ENCODE measurements at regions not wholly inside any gene's neighbourhood (a gene's known extent, or its start where the extent isn't known, plus 50 kb on each side); places are given as distances from the start of the nearest gene placed in this dataset.
"Not testable (repeated sequence)": the region's sequence is repeated elsewhere in the genome, so short reads cannot be mapped to it uniquely, and the experiment has no call there.

DNA sequence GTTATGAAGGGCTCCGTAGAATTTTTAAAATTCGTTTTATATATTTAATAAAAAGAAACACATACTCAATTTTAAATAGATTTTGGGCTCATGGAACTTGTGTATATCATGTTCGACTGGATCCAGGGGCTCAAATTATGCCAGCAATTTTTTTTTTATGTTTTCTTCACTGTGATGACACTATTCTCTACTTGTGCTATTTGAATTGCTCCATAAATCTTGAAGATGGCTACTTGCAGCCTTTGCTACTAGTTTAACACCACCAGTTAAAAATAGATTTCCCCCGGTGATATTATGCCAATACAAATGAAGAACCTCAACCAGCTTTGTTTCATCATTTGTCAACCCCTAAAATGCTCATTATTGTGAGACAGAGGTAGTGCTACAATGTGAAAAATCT, 933.2 kb downstream of the IPMK start:
- no peak for DNase-seq (ENCODE audit: low spot score)
- intact Hi-C loops (cut with DNase I), result loop anchor here (10.0 kb wide), 2 partner anchors 320 to 730 kb away; no protein-coding TSS in a partner anchor

DNA sequence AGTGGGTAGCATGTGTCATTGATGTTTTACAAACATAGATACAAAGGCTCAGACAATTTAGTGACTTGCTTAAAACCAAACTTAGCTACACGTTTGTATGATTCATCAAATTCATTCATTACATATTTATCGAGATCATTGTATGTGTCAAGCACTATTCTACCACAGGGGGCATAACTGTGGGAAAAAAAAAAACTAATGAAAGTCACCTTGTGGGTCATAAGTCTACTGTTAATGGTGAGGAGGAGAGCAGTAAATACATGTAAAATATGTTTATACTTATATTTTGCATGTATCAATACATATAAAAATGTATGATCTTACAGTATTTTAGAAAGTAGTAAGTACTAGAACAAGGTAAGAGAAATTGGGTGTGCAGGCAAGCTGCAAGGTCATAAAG, 933.8 kb downstream of the IPMK start:
- intact Hi-C loops (cut with DNase I), result loop anchor here (10.0 kb wide), 2 partner anchors 321 to 731 kb away; no protein-coding TSS in a partner anchor
- DNase-seq (ENCODE audit: low spot score), result no peak

DNA sequence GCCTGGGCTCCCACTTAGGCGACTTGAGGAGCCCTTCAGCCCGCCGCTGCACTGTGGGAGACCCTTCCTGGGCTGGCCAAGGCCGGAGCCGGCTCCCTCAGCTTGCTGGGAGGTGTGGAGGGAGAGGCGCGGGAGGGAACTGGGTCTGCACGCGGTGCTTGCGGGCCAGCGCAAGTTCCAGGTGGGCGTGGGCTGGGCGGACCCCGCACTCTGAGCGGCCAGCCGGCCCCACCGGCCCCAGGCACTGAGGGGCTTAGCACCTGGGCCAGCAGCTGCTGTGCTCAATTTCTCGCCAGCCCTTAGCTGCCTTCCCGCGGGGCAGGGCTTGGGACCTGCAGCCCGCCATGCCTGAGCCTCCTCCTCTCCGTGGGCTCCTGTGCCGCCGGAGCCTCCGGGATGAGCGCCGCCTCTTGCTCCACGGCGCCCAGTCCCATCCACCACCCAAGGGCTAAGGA, 946.3 kb downstream of the IPMK start:
- intact Hi-C loops (cut with DNase I); DNase-seq (ENCODE audit: low spot score): not testable (repeated sequence)

DNA sequence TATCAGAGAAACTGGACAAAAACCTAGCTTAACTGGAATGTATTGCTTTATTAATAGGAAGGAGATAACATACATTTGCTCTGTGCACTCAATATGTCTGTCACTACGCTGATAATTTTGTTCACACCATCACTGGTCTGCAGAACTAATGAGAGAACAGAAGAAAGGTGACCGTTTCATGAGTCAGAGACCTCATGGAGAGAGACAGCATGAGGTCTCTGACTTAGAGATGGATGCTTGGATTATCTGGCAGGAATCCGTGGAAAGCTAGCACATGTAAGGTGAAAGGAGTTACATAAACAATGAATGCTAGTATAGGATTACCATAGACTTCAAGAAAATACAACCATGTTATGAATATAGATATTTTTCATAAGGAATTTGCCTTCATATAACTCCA, 947.3 kb downstream of the IPMK start:
- DNase-seq (ENCODE audit: low spot score), result no peak
- intact Hi-C loops (cut with DNase I), result no loop called here

DNA sequence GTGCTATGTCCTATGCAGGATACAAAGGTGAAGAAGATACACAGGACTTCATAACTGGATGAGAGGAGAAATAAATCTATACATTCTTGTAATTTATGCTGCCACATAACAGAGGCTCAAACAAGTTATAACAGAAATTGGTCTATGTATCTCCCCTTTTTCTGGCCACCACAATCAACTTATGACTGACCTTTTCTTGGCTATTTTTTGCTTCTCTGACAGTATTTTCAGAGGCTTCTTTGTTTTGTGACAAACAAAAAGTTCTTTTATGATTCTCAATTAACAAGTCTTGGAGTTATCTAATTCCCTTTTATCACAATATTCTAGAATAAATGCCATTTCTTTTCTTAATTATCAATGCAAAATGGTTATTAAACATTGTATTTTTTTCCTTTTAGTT, 953.0 kb upstream of the ZWINT start:
- DNase-seq (ENCODE audit: low spot score), result no peak
- intact Hi-C loops (cut with DNase I), result no loop called here

DNA sequence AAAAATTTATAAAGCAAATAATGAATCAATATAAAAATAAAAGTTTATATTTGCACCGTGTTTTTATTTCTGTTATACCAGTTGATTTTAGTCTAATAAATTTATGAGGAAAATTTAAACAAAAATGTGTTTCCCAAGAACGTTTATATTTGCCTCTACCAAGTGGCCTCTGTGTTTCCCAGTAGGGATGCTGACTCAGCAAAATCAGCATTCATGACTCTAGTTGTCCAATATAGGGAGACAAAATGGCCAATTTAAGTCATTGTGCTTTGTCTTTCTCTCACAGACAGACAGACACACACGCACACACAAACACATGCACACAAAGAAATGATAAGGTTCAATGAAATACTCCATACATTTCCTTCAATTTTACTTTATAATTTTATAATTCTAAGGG, 942.5 kb upstream of the ZWINT start:
- no peak for DNase-seq (ENCODE audit: low spot score)
- intact Hi-C loops (cut with DNase I), result no loop called here

DNA sequence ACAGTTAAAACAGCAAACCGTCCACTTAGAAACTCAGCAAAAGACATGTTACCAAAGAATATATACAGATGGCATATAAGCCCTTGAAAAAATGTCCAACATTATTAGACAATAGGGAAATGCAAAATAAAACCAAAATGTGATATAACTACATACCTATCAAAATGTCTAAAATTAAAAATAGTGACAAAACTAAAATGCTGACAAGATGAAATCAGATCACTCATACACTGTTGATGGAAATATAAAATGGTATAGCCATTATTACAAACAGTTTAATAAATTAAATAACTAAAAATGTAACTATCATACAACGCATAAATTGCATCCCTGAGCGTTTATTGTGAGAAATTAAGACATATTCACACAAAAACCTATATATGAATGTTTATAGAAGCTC, 939.7 kb upstream of the ZWINT start:
- intact Hi-C loops (cut with DNase I), result no loop called here

DNA sequence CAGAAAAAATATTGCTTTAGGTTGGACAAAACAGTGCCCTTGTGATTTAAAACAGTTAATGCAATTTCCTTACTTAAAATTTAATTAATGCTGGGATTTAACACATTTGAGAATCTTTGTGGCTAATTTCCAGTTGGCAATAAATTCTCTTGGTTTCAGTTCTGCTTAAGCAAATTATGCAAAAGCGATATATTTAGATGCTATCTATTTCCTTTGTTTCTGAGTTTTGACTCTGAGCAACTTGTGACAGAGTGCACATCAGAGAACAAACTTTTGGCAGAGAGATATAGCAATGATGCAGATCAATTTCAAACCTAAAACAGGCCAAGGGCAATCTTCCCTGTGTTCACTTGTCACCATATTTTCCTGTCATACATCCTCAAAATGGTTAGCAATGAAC, 933.6 kb upstream of the ZWINT start:
- intact Hi-C loops (cut with DNase I), result no loop called here
- no peak for DNase-seq (ENCODE audit: low spot score)

More for the DNA sequence above, 939.7 kb upstream of the ZWINT start:
- no peak for DNase-seq (ENCODE audit: low spot score)

DNA sequence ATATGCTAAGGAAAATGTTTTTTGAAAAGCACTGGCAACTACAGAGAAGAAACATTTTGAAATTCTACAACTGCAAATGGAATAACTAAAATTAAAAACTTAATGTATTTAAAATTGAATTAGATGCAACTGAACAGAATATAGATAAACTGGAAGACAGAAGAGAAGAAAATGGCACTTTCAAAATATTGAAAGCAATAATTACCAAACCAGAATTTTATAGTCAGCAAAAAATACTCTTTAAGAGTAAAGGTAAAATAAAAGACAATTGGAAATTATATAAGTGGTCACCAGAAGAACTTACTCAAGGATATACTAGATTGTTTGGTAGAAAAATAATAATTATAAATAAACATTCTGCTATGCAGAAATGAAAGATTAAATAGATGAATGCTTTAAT, 927.7 kb upstream of the ZWINT start:
- no peak for DNase-seq (ENCODE audit: low spot score)
- intact Hi-C loops (cut with DNase I), result no loop called here

DNA sequence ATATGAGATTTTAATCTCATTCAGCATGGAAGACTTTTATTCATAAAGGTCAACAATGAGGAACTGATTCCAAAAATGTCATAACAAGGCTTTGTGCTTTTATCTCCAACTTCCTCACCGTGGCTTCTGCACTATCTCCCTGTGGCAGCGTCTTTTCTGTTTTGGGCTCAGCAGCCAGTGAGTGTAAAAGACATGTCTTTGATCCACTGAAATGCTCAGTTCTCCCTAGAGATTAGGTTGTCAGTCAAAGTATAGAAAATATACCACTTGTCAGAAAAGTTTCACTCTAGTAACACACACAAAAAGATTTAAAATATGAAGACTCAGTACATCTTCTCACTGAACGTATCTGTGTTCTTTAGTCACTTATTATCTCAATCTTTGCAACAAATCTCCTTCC, 901.8 kb upstream of the ZWINT start:
- intact Hi-C loops (cut with DNase I), result no loop called here
- DNase-seq (ENCODE audit: low spot score), result no peak

DNA sequence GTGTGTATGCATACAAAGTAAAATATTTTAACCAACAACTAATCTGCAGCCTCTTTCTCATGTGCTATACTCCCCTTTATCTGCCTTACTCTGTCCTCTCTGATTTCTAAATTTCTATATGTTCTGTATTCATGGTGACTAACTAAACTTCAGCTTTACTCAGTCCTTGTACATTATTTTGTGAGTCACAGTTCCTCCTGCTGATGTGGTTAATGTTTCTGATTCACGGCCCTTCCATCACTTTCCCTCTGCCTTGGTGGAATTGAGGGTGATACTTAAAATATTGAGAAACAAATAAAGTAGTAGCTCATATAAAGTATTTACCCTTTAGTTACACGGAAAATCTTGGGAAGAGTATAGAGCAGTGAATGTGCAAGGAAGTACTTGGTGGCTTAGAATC, 899.1 kb upstream of the ZWINT start:
- intact Hi-C loops (cut with DNase I), result no loop called here
- no peak for DNase-seq (ENCODE audit: low spot score)

DNA sequence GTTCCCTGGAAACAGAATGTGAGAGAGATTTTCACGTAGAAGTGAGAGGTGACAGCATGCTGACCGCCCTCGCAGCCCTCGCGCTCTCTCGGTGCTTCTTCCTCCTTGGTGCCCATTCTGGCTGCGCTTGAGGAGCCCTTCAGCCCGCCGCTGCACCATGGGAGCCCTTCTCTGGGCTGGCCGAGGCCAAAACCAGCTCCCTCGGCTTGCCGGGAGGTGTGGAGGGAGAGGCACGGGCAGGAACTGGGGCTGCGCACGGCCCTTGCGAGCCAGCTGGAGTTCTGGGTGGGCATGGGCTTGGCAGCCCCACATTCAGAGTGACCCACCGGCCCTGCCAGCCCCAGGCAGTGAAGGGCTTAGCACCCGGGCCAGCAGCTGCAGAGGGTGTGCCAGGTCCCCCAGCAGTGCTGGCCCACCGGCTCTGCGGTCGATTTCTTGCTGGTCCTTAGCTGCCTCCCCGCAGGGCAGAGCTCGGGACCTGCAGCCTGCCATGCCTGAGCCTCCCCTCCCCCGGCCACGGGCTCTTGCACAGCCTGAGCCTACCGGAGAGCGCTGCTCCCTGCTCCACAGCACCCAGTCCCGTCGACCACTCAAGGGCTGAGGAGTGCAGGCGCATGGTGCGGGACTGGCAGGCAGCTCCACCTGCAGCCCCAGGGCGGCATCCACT, 888.7 kb upstream of the ZWINT start:
- intact Hi-C loops (cut with DNase I), result no loop called here
- DNase-seq (ENCODE audit: low spot score), result no peak

DNA sequence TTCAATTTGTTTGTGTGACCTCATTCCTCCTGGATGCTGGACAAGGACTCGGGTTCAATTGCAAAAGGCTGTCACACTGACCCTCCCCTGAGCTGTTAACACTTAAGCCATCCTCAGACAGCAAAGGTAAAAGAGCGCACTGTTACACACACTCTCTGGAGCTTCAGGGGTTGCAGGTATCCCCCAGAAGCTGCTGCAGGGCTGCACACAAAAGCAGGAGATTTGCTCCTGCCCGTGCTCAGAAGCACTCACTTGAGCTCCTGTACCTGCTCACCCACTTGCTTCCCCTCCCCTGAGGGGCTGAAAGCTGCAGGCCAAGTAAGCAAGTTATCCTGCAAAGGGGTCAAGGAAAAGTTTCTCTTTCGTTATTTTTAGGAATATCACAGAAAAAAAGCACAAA, 886.2 kb upstream of the ZWINT start:
- no peak for DNase-seq (ENCODE audit: low spot score)
- intact Hi-C loops (cut with DNase I), result no loop called here

DNA sequence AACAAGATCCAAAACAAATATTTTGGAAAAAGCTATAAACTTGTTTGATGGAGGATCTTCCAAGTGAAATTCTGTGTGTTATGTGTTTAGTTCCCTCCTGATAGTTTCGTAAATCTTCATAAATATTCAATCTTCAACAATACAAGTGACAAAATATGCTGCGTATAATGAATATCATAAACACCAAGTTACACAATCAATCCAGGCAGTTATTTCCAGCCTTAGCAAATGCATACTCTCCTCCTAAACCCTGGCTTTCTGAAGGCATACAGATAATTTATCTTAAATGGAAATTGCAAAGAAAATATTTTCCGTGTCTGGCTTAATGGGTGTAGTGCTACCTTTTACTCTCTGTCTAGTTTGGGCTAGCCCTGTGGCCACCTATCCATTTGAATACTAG, 864.9 kb upstream of the ZWINT start:
- DNase-seq (ENCODE audit: low spot score), result no peak
- intact Hi-C loops (cut with DNase I), result no loop called here

DNA sequence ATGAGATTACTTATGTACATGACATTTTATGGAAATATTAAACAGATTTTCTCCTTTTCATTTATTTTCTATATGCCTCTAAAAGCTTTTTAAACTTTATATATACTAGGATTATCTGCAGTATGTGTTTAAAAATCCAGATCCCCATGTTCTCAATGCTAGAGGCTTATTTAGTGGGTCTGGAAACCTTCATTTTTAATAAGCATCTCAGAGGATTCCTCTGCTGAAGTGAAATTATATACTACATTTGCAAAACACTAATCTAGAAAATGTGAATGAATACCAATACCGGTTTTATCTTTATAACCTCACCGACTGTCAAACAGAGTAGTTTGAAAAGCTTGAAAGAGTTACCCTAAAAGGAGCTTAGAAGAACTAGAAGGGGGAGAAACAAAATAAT, 863.8 kb upstream of the ZWINT start:
- intact Hi-C loops (cut with DNase I), result no loop called here
- no peak for DNase-seq (ENCODE audit: low spot score)

DNA sequence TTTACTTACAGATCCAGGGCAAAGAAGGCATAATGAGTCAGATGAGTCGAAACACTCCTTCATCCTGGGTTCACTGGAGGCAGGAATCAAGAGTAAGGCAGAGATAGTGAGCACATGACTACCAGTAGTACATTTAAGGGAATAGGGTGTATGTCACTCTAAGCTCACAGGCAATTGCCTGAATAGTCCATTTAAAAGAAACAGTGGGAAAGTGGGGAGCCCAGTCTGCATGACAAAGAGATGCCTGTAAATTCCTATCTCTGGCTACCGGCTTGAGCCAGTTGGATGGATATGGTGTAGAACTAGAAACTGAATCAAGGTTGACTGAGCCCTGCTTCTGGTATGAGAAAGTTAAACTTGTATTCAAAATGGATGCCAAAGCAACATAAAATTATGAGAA, 861.5 kb upstream of the ZWINT start:
- DNase-seq (ENCODE audit: low spot score), result no peak
- intact Hi-C loops (cut with DNase I), result no loop called here

DNA sequence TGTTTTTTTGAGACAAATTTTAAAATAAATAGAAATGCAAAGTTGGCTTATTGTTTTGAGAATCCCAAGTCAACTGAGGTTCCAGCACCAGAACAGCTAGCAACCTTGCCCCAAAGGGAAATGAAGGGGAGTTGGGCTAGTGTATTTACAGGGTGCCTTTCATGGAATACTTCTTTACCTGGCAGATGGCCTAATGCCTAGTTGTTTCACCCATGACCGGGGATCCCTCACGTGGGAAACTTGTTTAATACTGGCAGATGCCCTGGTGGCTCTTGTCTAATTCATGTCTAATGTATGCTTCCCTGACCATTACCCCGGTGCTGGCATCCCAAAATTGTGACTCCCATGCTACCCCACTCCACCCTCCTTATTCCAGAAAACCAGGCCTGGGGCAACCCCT, 861.1 kb upstream of the ZWINT start:
- no peak for DNase-seq (ENCODE audit: low spot score)
- intact Hi-C loops (cut with DNase I), result no loop called here

DNA sequence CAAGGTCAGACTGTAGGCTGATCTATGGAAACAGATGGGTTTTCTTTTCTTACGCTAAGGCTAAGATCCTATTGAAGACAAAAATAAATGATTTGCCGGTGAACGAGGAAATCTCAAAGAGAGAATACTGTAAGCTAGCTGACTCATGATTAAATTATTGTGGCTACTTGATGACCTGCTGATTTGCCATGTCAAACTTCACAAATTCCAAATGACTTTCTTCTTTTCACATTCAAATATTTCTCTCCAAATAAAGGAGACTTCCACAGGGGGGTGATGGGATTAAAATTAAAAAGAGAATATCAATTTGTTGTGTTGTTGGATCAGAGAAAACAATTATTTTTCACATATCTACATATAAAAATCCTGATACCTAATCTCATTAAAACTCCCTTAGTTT, 860.6 kb upstream of the ZWINT start:
- intact Hi-C loops (cut with DNase I), result no loop called here
- DNase-seq (ENCODE audit: low spot score), result no peak

DNA sequence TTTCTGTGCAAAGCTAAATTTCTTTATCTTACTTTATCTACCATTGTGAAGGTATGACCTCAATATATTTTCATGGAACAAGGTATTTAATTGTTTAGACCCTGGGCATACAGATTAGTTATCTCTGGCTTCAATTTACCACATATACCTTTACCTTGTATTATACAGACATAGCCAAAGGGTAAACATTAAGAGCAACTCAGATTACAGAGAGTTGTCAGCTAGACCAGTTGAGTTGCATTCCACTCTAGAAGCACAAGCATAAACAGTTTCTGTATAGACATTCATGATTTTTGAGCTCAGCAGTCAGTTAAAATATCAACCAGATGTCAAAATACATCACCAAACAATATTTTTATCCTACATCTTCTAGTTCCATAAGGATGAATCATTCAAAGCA, 857.3 kb upstream of the ZWINT start:
- DNase-seq (ENCODE audit: low spot score), result no peak
- intact Hi-C loops (cut with DNase I), result no loop called here

DNA sequence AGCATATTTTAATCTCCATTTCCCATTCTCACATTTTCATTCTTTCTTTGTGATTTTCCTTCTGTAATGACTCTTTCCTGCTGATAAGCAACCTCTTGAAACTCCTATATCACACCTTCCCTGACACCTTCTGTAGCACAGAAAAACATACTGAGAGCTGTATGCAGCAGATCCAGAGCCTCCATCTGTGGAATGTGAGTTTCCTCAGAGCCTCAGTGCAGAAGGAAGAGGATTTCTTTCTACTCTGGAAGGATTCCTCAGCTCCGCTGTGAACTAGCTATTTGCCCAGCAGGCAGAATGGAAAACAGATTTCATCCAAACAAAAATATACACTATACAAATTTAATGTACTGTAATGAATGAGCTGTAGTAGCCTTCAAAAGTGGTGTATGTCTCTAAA, 841.3 kb upstream of the ZWINT start:
- intact Hi-C loops (cut with DNase I), result no loop called here
- no peak for DNase-seq (ENCODE audit: low spot score)

DNA sequence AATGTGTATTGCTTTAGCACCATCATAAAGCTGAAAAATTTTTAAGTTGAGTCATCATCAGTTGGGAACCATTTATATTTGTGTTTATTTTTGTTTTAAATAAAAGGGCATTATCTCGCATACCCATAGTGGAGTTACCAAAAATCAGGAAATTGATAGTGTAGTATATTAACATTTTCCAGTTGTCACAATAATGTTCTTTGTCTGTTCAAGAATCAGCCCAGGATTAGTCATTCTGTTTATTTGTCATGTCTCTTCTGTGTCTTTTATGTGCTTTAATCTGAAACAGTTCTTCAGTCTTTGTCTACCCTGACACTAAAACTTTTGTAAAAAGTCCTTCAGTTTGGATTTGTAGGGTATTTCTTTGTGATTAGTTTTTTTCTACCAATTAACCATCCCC, 827.8 kb upstream of the ZWINT start:
- no peak for DNase-seq (ENCODE audit: low spot score)
- intact Hi-C loops (cut with DNase I), result no loop called here

DNA sequence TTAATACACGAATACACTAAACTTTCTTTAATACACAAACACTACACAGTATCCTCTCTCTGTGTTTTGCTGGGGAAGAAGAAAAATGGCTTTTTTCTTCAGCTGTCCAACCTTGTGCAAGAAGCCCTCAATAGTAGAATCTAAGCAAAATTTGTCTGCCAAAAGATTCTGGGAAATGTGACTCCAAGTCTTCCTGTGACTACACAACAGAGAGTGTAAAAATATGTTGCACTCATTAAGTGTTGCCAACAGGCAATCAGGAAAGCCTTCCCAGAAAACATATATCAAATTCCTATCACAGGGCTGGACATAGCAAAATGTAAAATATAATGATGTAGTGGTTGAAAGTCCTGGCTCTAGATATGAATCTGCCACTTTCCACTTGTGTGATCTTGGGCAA, 825.1 kb upstream of the ZWINT start:
- intact Hi-C loops (cut with DNase I), result no loop called here

More for the DNA sequence above, 825.1 kb upstream of the ZWINT start:
- no peak for DNase-seq (ENCODE audit: low spot score)

All from cardiac septum (tissue), 1 donor.